GM23338 (cell line): ENCODE measurements at regions not wholly inside any gene's neighbourhood (a gene's known extent, or its start where the extent isn't known, plus 50 kb on each side); places are given as distances from the start of the nearest gene placed in this dataset.

Source experiments
- ATAC-seq: fragments of 200-7000 bp; cut with Tn5 transposase; 3 replicates; pipeline ENCODE4 v1.9.1; 2020
- DNase-seq: peaks from one replicate; pipeline ENCODE4 v3.0.0-alpha.2; 2015; ENCODE audit warnings: low spot score
- H2AFZ ChIP-seq: fragments of 200-600 bp; sonication (generic); 2 replicates; pipeline ENCODE4 v1.8.0; 2016; ENCODE audit warnings: antibody characterized with exemption, mild to moderate bottlenecking, moderate library complexity
- H3F3A ChIP-seq: fragments of 200-600 bp; sonication (generic); replicated peaks from 2 replicates; pipeline ENCODE4 v1.8.0; 2017; ENCODE audit warnings: antibody characterized with exemption, mixed run types, low read depth
- H3K27ac ChIP-seq: fragments of 200-600 bp; sonication (generic); 2 replicates; pipeline ENCODE4 v1.6.1; 2016; ENCODE audit warnings: low read depth
- H3K27me3 ChIP-seq: fragments of 200-600 bp; sonication (generic); 2 replicates; pipeline ENCODE4 v1.8.0; 2016; ENCODE audit warnings: mild to moderate bottlenecking, mixed run types, moderate library complexity; ENCODE audit not compliant: insufficient read depth
- H3K36me3 ChIP-seq: fragments of 200-600 bp; sonication (generic); 2 replicates; pipeline ENCODE4 v1.8.0; 2016; ENCODE audit warnings: mild to moderate bottlenecking; ENCODE audit not compliant: insufficient read depth
- H3K4me1 ChIP-seq: fragments of 200-600 bp; sonication (generic); 2 replicates; pipeline ENCODE4 v1.8.0; 2016; ENCODE audit warnings: mild to moderate bottlenecking, moderate library complexity; ENCODE audit not compliant: insufficient read depth
- H3K4me2 ChIP-seq: fragments of 200-600 bp; sonication (generic); 2 replicates; pipeline ENCODE4 v1.7.1; 2017; ENCODE audit warnings: mixed run types
- H3K4me3 ChIP-seq: fragments of 200-600 bp; sonication (generic); 2 replicates; pipeline ENCODE4 v1.6.1; 2016; ENCODE audit warnings: mixed run types
- H3K79me2 ChIP-seq: fragments of 200-600 bp; sonication (generic); replicated peaks from 2 replicates; pipeline ENCODE4 v1.8.0; 2017; ENCODE audit warnings: mild to moderate bottlenecking; ENCODE audit not compliant: insufficient read depth
- H3K9me2 ChIP-seq: fragments of 200-600 bp; sonication (generic); 2 replicates; pipeline ENCODE4 v1.8.0; 2017; ENCODE audit not compliant: insufficient read depth
- H4K20me1 ChIP-seq: fragments of 200-600 bp; sonication (generic); replicated peaks from 2 replicates; pipeline ENCODE4 v1.8.0; 2017; ENCODE audit warnings: mild to moderate bottlenecking; ENCODE audit not compliant: insufficient read depth
- H3K27ac Mint-ChIP-seq: 2 replicates; pipeline ENCODE4 v1.8.0; 2020; ENCODE audit warnings: inconsistent platforms, mild to moderate bottlenecking, moderate library complexity, mixed read lengths
- H3K27me3 Mint-ChIP-seq: 3 replicates; pipeline ENCODE4 v1.8.0; 2022; ENCODE audit warnings: low read depth, mild to moderate bottlenecking, moderate library complexity, mixed read lengths, inconsistent platforms; ENCODE audit not compliant: insufficient read depth, poor library complexity
- H3K36me3 Mint-ChIP-seq: 3 replicates; pipeline ENCODE4 v1.8.0; 2021; ENCODE audit warnings: low read depth, mild to moderate bottlenecking, inconsistent platforms, moderate library complexity, mixed read lengths
- H3K4me1 Mint-ChIP-seq: 3 replicates; pipeline ENCODE4 v1.8.0; 2020; ENCODE audit warnings: mild to moderate bottlenecking, inconsistent platforms, mixed read lengths
- H3K4me3 Mint-ChIP-seq: 3 replicates; pipeline ENCODE4 v1.8.0; 2021; ENCODE audit warnings: moderate library complexity, mild to moderate bottlenecking, inconsistent platforms, mixed read lengths
- H3K9me3 Mint-ChIP-seq: 3 replicates; pipeline ENCODE4 v1.8.0; 2020; ENCODE audit warnings: moderate library complexity, mild to moderate bottlenecking, inconsistent platforms, mixed read lengths
- EZH2 ChIP-seq: fragments of 200-600 bp; sonication (generic); IDR thresholded peaks from one replicate; pipeline ENCODE4 v1.8.0; 2017; ENCODE audit warnings: antibody characterized with exemption, mild to moderate bottlenecking, low read depth; ENCODE audit not compliant: unreplicated experiment
- EZH2phosphoT487 ChIP-seq: fragments of 200-600 bp; sonication (generic); IDR thresholded peaks from one replicate; pipeline ENCODE4 v1.8.1; 2018; ENCODE audit warnings: antibody characterized with exemption; ENCODE audit not compliant: unreplicated experiment
- NANOG ChIP-seq: IDR thresholded peaks from 2 replicates; pipeline ENCODE4 v1.6.1; 2016; ENCODE audit warnings: antibody characterized with exemption, borderline replicate concordance
- STAT1 ChIP-seq: IDR thresholded peaks from one replicate; pipeline ENCODE4 v1.6.1; 2016; ENCODE audit warnings: antibody characterized with exemption; ENCODE audit not compliant: unreplicated experiment
- ZNF331 ChIP-seq: fragments of 250-450 bp; sonication (Bioruptor Pico); IDR thresholded peaks from 2 replicates; pipeline ENCODE4 v1.5.0; 2020; ENCODE audit warnings: low read depth, mild to moderate bottlenecking, moderate library complexity
- ZNF462 ChIP-seq: fragments of 250-450 bp; sonication (Bioruptor Pico); IDR thresholded peaks from 2 replicates; pipeline ENCODE4 v1.5.0; 2020; ENCODE audit warnings: mild to moderate bottlenecking, moderate library complexity

DNA sequence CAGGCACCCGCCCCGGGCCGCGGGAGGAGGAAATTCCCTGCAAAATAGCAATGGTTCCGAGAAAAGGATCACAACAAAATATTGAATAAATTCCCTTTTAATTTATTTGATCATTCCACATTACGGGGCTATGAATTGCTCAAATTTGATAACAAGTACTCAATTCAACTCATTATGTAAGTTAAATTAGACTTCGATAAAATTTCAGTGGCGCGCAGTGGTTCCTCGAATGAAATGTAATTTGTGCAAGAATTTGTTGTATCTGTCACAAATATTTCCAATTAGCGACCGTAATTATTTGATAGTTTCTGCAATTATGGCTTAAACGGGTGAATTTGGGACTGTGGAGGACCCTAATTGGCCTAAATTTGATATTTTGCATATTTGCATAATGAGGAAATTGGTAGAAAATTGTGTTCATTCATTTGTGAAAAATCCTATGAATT, 76.0 kb upstream of the TBCA start:
- Mint-ChIP-seq H3K27ac (no peak overlapping the region), H3K27me3 (peaks cover 91% of the 10 kb centered on the region), H3K9me3 (peaks cover 4% of the 10 kb centered on the region; the same call in 1 of the 3 replicates), H3K4me3 (peak overlapping the region; percentile 80), H3K36me3 (no peaks in the 10 kb centered on the region), H3K4me1 (peaks cover 39% of the 10 kb centered on the region)
- Histone ChIP-seq H3K27me3 (peaks cover 100% of the 10 kb centered on the region), H3K4me3 (peak overlapping the region; percentile 54), H3K27ac (no peak overlapping the region), H3K4me1 (peaks cover 17% of the 10 kb centered on the region), H4K20me1 (peaks cover 30% of the 10 kb centered on the region), H3F3A (peaks cover 19% of the 10 kb centered on the region), H3K79me2 (no peaks in the 10 kb centered on the region), H3K4me2 (peak overlapping the region; percentile 77), H3K9me2 (no peaks in the 10 kb centered on the region), H2AFZ (no peak overlapping the region), H3K36me3 (no peaks in the 10 kb centered on the region)
- no peak for ATAC-seq
- TF ChIP-seq EZH2 (peak; percentile 84), ZNF331 (no peak)
- DNase-seq: no peak

GRCh38 chr5:77851176-77852067, 75.3 kb upstream of the TBCA start:
- peaks cover 40% of the 10 kb centered on the region for H3K4me1 Mint-ChIP-seq
- Histone ChIP-seq H3K9me2 (no peaks in the 10 kb centered on the region), H3K36me3 (no peaks in the 10 kb centered on the region), H3K27ac (no peak overlapping the region), H4K20me1 (peaks cover 33% of the 10 kb centered on the region), H2AFZ (no peak overlapping the region), H3K4me3 (peak overlapping the region; percentile 54), H3K4me2 (peak overlapping the region; percentile 77), H3K79me2 (no peaks in the 10 kb centered on the region), H3K27me3 (peaks cover 100% of the 10 kb centered on the region), H3K4me1 (peaks cover 23% of the 10 kb centered on the region), H3F3A (peaks cover 25% of the 10 kb centered on the region)
- DNase-seq (peak; percentile 72), ATAC-seq (peak; percentile 38)
- H3K27me3 Mint-ChIP-seq: peaks cover 98% of the 10 kb centered on the region
- no peak overlapping the region for H3K27ac Mint-ChIP-seq
- TF ChIP-seq STAT1 (no peak), ZNF462 (CRISPR knock-in tag) (no peak), EZH2phosphoT487 (peak; percentile 61), NANOG (no peak)
- H3K9me3 Mint-ChIP-seq: peaks cover 4% of the 10 kb centered on the region; the same call in 1 of the 3 replicates
- H3K36me3 Mint-ChIP-seq: no peaks in the 10 kb centered on the region
- H3K4me3 Mint-ChIP-seq: peak overlapping the region; percentile 80
